Right lobe of liver (tissue), 4 donors: ENCODE measurements at regions not wholly inside any gene's neighbourhood (a gene's known extent, or its start where the extent isn't known, plus 50 kb on each side); places are given as distances from the start of the nearest gene placed in this dataset.

Experiments used
- CTCF ChIP-seq, 4 donors: fragments of 200-600 bp in 3 of 4; fragments of 450-650 bp in 1 of 4; IDR thresholded peaks; one replicate each; pipeline versions ENCODE4 v1.5.1 to v1.8.0; 2016 to 2022; ENCODE audit warnings: antibody characterized with exemption in 4 of 4, mild to moderate bottlenecking in 2 of 4
- POLR2A ChIP-seq: fragments of 450-650 bp; IDR thresholded peaks from one replicate; pipeline ENCODE4 v1.6.1; 2017; ENCODE audit warnings: antibody characterized with exemption, mild to moderate bottlenecking
- donor health status: DM: no; HTN: no; CAD: no.
- donor health status: DM: no; HTN: no; CAD: no.
- donor health status: DM: no; HTN: yes; CAD: no.

DNA sequence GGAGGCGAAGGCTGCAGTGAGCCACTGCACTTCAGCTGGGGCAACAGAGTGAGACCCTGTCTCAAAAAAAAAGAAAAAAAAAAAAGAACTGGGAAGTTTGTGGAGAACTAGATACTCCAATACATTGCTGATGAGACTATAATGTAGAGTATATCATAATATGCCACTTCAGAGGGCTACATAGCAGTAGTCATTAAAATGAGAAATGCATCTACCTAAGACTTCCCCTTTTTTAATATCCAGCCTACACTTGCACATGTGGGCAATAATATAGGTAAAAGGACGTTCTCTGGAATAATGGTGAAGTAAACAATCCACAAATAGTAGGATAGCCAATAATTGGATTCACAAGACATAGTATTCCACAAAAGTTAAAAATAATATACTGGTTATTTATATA, 311.0 kb downstream of the HLX start:
- TF ChIP-seq CTCF (IDR thresholded peaks at IDR 0.05) (no peak), POLR2A (no peak)
